Neural progenitor cell (in vitro differentiated cells): ENCODE measurements at regions not wholly inside any gene's neighbourhood (a gene's known extent, or its start where the extent isn't known, plus 50 kb on each side); places are given as distances from the start of the nearest gene placed in this dataset.
"Not testable (repeated sequence)": the region's sequence is repeated elsewhere in the genome, so short reads cannot be mapped to it uniquely, and the experiment has no call there.

Experiments used
- DNase-seq: peaks from one replicate; pipeline ENCODE4 v3.0.0-alpha.2; 2016; ENCODE audit warnings: low spot score
- H2AFZ ChIP-seq: fragments of 200-600 bp; sonication (generic); replicated peaks from 2 replicates; pipeline ENCODE4 v1.6.1; 2016; ENCODE audit warnings: antibody characterized with exemption
- H3F3A ChIP-seq: fragments of 200-600 bp; sonication (generic); 2 replicates; pipeline ENCODE4 v1.6.1; 2016; ENCODE audit warnings: antibody characterized with exemption, low read depth
- H3K27ac ChIP-seq: fragments of 200-600 bp; sonication (generic); 2 replicates; pipeline ENCODE4 v1.5.1; 2016; ENCODE audit warnings: mild to moderate bottlenecking
- H3K27me3 ChIP-seq: fragments of 200-600 bp; sonication (generic); 2 replicates; pipeline ENCODE4 v1.6.1; 2016; ENCODE audit warnings: mild to moderate bottlenecking, moderate library complexity
- H3K36me3 ChIP-seq: fragments of 200-600 bp; sonication (generic); 2 replicates; pipeline ENCODE4 v1.5.1; 2016
- H3K4me1 ChIP-seq: fragments of 200-600 bp; sonication (generic); 2 replicates; pipeline ENCODE4 v1.6.1; 2016; ENCODE audit warnings: mixed run types
- H3K4me2 ChIP-seq: fragments of 200-600 bp; sonication (generic); 2 replicates; pipeline ENCODE4 v1.6.1; 2016
- H3K4me3 ChIP-seq: fragments of 200-600 bp; sonication (generic); 2 replicates; pipeline ENCODE4 v1.5.1; 2016
- H3K79me2 ChIP-seq: fragments of 200-600 bp; sonication (generic); 2 replicates; pipeline ENCODE4 v1.6.1; 2016; ENCODE audit warnings: low read depth
- H3K9ac ChIP-seq: fragments of 200-600 bp; sonication (generic); 2 replicates; pipeline ENCODE4 v1.6.1; 2016
- H3K9me3 ChIP-seq: fragments of 200-600 bp; sonication (generic); 2 replicates; pipeline ENCODE4 v1.5.1; 2016; ENCODE audit warnings: low read depth
- H4K20me1 ChIP-seq: fragments of 200-600 bp; sonication (generic); 2 replicates; pipeline ENCODE4 v1.6.1; 2016; ENCODE audit warnings: low read depth
- H3K27ac Mint-ChIP-seq: 3 replicates; pipeline ENCODE4 v1.8.0; 2021; ENCODE audit warnings: mixed read lengths
- H3K27me3 Mint-ChIP-seq: 2 replicates; pipeline ENCODE4 v1.8.0; 2022; ENCODE audit warnings: low read depth, mild to moderate bottlenecking, inconsistent platforms, moderate library complexity, mixed read lengths; ENCODE audit not compliant: insufficient read depth
- H3K36me3 Mint-ChIP-seq: 3 replicates; pipeline ENCODE4 v1.8.0; 2021; ENCODE audit warnings: mixed read lengths
- H3K4me1 Mint-ChIP-seq: 3 replicates; pipeline ENCODE4 v1.8.0; 2021; ENCODE audit warnings: mixed read lengths
- H3K4me3 Mint-ChIP-seq: 3 replicates; pipeline ENCODE4 v1.8.0; 2021; ENCODE audit warnings: mild to moderate bottlenecking, moderate library complexity, mixed read lengths
- H3K9me3 Mint-ChIP-seq: 3 replicates; pipeline ENCODE4 v1.8.0; 2020; ENCODE audit warnings: mixed read lengths
- EZH2 ChIP-seq: fragments of 200-600 bp; sonication (generic); IDR thresholded peaks from 2 replicates; pipeline ENCODE4 v1.6.1; 2017; ENCODE audit warnings: antibody characterized with exemption, mild to moderate bottlenecking, moderate library complexity
- EZH2phosphoT487 ChIP-seq: fragments of 200-600 bp; sonication (generic); IDR thresholded peaks from 2 replicates; pipeline ENCODE4 v1.6.1; 2017; ENCODE audit warnings: antibody characterized with exemption
- TF ChIP-seq, protein P1 (sequence below): fragments of 200-600 bp; sonication (generic); IDR thresholded peaks from 2 replicates; pipeline ENCODE4 v1.5.1; 2017; ENCODE audit warnings: antibody characterized with exemption, mild to moderate bottlenecking

DNA sequence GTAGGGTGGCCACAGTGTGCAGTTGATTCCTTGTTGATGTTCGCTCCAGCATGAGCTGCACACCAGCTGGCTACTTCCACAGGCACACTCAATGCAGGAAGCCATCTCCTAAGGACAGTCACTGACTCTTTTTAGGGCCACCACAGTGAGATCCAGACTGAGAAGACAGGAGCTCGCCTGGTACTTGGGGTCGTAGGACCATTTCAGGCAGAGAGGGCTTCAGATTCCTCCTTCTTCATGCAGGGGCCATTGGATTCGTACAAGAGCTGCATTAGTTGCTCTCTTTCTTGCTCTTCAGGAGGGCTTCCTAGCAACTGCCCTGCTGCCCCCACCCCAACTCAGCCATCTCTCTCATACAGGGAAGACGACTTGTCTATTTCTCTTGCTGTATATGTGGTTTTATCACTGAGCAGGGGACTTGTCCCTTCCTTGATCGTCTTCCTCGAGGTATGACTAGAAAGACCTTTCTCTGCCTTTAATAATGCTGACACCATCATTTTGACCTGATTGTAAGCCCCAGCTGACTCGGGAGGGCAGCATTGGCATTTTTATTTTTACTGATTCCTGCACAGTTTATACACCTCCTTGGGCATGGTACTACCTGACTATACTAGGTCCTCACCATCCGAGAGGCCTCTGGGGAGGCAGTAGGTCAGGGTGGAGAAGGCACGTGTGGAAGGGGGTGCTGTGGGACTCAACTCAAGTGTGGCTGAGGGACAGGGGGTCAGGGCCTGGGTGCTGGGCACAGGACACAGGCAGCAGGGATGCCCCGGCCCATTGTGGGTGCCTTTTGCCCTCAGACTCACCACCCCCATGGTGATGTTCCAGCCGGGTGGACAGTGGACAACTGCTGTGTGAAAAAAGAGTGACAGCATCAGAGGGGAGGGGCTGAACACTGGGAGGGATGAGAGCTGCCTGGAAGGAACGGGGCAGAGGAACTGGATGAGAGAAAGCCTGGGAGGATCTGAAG lies 136.7 kb upstream of the ZNF746 start:
- DNase-seq, result no peak
- H3K27ac ChIP-seq, result no peak overlapping the region
- H3K27me3 Mint-ChIP-seq, result peaks cover 2% of the 10 kb centered on the region
- no peak overlapping the region for H3K9ac ChIP-seq
- no peaks in the 10 kb centered on the region for H3K9me3 Mint-ChIP-seq
- H3K27ac Mint-ChIP-seq, result peak overlapping the region; percentile 8
- no peaks in the 10 kb centered on the region for H3K4me1 ChIP-seq
- no peak overlapping the region for H2AFZ ChIP-seq
- no peaks in the 10 kb centered on the region for H4K20me1 ChIP-seq
- H3K4me3 Mint-ChIP-seq, result no peak overlapping the region
- no peaks in the 10 kb centered on the region for H3K4me1 Mint-ChIP-seq
- no peaks in the 10 kb centered on the region for H3K36me3 ChIP-seq
- no peaks in the 10 kb centered on the region for H3K36me3 Mint-ChIP-seq
- H3K4me2 ChIP-seq, result no peak overlapping the region
- H3K79me2 ChIP-seq, result no peaks in the 10 kb centered on the region
- TF ChIP-seq EZH2, result no peak
- TF ChIP-seq, protein P1, sequence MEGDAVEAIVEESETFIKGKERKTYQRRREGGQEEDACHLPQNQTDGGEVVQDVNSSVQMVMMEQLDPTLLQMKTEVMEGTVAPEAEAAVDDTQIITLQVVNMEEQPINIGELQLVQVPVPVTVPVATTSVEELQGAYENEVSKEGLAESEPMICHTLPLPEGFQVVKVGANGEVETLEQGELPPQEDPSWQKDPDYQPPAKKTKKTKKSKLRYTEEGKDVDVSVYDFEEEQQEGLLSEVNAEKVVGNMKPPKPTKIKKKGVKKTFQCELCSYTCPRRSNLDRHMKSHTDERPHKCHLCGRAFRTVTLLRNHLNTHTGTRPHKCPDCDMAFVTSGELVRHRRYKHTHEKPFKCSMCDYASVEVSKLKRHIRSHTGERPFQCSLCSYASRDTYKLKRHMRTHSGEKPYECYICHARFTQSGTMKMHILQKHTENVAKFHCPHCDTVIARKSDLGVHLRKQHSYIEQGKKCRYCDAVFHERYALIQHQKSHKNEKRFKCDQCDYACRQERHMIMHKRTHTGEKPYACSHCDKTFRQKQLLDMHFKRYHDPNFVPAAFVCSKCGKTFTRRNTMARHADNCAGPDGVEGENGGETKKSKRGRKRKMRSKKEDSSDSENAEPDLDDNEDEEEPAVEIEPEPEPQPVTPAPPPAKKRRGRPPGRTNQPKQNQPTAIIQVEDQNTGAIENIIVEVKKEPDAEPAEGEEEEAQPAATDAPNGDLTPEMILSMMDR, result no peak
- TF ChIP-seq EZH2phosphoT487, result no peak
- no peak overlapping the region for H3K4me3 ChIP-seq
- peaks cover 57% of the 10 kb centered on the region for H3K27me3 ChIP-seq
- no peaks in the 10 kb centered on the region for H3K9me3 ChIP-seq
- H3F3A ChIP-seq, result no peaks in the 10 kb centered on the region

DNA sequence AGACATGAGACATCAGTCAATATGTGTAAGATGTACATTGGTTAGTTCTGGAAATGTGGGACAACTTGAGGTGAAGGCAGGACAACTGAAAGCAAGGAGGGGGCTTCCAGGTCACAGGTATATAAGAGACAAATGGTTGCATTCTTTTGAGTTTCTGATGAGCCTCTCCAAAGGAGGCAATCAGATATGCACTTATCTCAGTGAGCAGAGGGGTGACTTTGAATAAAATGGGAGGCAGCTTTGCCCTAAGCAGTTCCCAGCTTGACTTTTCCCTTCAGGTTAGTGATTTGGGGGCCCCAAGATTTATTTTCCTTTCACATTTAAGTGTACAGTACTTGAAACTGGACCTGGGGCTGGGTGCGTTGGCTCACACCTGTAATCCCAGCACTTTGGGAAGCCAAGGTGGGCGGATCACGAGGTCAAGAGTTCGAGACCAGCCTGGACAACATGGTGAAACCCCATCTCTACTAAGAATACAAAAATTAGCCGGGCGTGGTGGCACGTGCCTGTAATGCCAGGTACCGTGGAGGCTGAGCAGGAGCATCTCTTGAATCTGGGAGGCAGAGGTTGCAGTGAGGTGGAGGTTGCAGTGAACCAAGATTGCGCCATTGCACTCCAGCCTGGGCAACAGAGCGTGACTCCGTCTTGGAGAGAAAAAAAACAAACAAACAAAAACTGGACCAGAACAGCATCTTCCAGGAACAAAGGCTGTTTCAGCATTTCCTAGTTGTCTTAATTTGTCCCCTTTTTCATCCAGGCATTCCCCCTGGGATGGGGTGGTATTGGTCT lies 130.9 kb upstream of the ZNF746 start:
- not testable (repeated sequence) for H2AFZ ChIP-seq, H3K9me3 ChIP-seq, H4K20me1 ChIP-seq, H3K9me3 Mint-ChIP-seq, H3K27ac Mint-ChIP-seq, H3K4me2 ChIP-seq, H3K4me1 ChIP-seq, H3K36me3 Mint-ChIP-seq, H3K27ac ChIP-seq, H3K27me3 Mint-ChIP-seq, H3F3A ChIP-seq, DNase-seq, H3K9ac ChIP-seq, H3K36me3 ChIP-seq, H3K4me3 ChIP-seq, H3K4me3 Mint-ChIP-seq
- Histone ChIP-seq H3K79me2 (peaks cover 10% of the 10 kb centered on the region), H3K27me3 (peaks cover 66% of the 10 kb centered on the region)
- H3K4me1 Mint-ChIP-seq, result peaks cover 11% of the 10 kb centered on the region

DNA sequence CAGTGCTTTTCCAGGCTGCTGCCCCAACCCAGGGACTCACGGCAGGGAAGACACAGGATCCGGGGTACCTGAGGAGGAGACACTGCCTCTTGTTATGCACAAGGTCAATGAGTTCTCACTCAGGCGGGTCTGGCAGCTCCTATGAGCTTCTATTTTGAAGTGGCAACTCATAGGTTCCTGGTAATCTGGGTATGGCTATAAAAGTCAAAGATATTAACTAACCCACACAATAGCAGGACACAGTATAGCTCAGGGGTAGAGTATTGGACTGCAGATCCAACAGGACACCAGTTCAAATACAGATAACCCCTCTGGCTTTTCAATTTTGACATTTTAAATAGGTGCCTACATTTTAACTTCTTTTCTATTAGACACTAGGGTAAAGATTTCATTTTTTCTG lies 130.3 kb upstream of the ZNF746 start:
- H3K4me1 Mint-ChIP-seq, result peaks cover 18% of the 10 kb centered on the region

DNA sequence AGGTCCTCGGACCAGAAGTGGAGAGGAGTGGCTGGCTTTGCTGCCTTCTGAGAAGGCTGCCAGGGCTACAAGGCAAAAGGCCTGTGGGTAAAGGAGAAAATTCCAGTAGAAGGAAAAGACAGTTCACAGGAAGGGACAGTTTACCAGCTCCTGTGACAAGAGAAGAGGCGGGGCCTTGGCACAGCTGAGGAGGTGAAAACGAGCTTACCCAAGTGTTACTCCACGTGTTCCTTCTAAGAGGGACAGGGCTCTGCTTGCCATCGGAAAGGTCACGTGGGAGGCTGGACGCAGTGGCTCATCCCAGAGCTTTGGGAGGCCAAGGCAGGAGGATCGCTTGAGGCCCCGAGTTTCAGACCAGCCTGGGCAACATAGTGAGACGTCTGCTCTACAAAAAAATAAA lies 129.4 kb upstream of the ZNF746 start:
- no peak overlapping the region for H3K4me2 ChIP-seq
- H3F3A ChIP-seq, result no peaks in the 10 kb centered on the region
- no peak for DNase-seq
- H3K36me3 ChIP-seq, result no peaks in the 10 kb centered on the region
- H3K36me3 Mint-ChIP-seq, result no peaks in the 10 kb centered on the region
- no peak overlapping the region for H2AFZ ChIP-seq
- TF ChIP-seq EZH2 (no peak), EZH2phosphoT487 (no peak)
- TF ChIP-seq, protein P1, result no peak
- H3K4me1 Mint-ChIP-seq, result peaks cover 21% of the 10 kb centered on the region
- peaks cover 20% of the 10 kb centered on the region for H4K20me1 ChIP-seq
- peaks cover 4% of the 10 kb centered on the region for H3K27me3 Mint-ChIP-seq
- no peak overlapping the region for H3K4me3 Mint-ChIP-seq
- H3K27ac ChIP-seq, result no peak overlapping the region
- no peak overlapping the region for H3K27ac Mint-ChIP-seq
- H3K27me3 ChIP-seq, result peaks cover 50% of the 10 kb centered on the region
- no peaks in the 10 kb centered on the region for H3K9me3 ChIP-seq
- H3K9me3 Mint-ChIP-seq, result no peaks in the 10 kb centered on the region
- no peak overlapping the region for H3K4me3 ChIP-seq
- H3K79me2 ChIP-seq, result peaks cover 26% of the 10 kb centered on the region
- H3K4me1 ChIP-seq, result no peaks in the 10 kb centered on the region
- no peak overlapping the region for H3K9ac ChIP-seq

More for the DNA sequence above, 130.3 kb upstream of the ZNF746 start:
- Histone ChIP-seq H3K9ac (no peak overlapping the region), H3F3A (no peaks in the 10 kb centered on the region), H3K4me2 (no peak overlapping the region), H3K36me3 (no peaks in the 10 kb centered on the region), H3K4me3 (no peak overlapping the region), H3K27me3 (peaks cover 59% of the 10 kb centered on the region), H3K4me1 (no peaks in the 10 kb centered on the region), H3K27ac (no peak overlapping the region), H4K20me1 (peaks cover 11% of the 10 kb centered on the region), H2AFZ (no peak overlapping the region), H3K79me2 (peaks cover 17% of the 10 kb centered on the region), H3K9me3 (no peaks in the 10 kb centered on the region)
- no peak overlapping the region for H3K27ac Mint-ChIP-seq
- TF ChIP-seq EZH2phosphoT487, result no peak
- H3K36me3 Mint-ChIP-seq, result no peaks in the 10 kb centered on the region
- H3K27me3 Mint-ChIP-seq, result peaks cover 4% of the 10 kb centered on the region
- DNase-seq, result no peak
- H3K9me3 Mint-ChIP-seq, result no peaks in the 10 kb centered on the region
- no peak overlapping the region for H3K4me3 Mint-ChIP-seq
